ENCODE measurements at regions not wholly inside any gene's neighbourhood (a gene's known extent, or its start where the extent isn't known, plus 50 kb on each side); places are given as distances from the start of the nearest gene placed in this dataset.
"Not testable (repeated sequence)": the region's sequence is repeated elsewhere in the genome, so short reads cannot be mapped to it uniquely, and the experiment has no call there.

DNA sequence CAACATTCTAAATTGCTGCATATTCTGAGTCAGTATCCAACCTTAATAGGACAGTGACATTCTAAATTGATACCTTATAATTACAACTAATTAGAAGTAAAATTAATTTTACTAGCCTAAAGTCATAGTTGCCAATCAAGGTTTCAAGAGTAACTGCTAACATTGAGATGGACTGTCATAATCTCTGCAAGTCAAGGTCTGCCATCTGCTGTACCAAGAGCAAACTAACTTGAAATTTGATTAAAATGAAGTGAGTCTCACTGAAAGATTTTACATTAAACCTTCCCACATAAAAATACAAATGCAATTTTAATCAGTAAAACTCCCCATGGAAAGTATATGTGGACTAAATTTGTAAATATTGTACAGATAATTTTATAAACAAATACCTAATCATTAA lies 235.3 kb downstream of the PRDM9 start:
- no peak for DNase-seq
- H3K9me3 ChIP-seq = no peaks in the 10 kb centered on the region
- no peaks in the 10 kb centered on the region for H3K27me3 ChIP-seq
- TF ChIP-seq, protein P1, sequence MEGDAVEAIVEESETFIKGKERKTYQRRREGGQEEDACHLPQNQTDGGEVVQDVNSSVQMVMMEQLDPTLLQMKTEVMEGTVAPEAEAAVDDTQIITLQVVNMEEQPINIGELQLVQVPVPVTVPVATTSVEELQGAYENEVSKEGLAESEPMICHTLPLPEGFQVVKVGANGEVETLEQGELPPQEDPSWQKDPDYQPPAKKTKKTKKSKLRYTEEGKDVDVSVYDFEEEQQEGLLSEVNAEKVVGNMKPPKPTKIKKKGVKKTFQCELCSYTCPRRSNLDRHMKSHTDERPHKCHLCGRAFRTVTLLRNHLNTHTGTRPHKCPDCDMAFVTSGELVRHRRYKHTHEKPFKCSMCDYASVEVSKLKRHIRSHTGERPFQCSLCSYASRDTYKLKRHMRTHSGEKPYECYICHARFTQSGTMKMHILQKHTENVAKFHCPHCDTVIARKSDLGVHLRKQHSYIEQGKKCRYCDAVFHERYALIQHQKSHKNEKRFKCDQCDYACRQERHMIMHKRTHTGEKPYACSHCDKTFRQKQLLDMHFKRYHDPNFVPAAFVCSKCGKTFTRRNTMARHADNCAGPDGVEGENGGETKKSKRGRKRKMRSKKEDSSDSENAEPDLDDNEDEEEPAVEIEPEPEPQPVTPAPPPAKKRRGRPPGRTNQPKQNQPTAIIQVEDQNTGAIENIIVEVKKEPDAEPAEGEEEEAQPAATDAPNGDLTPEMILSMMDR (IDR thresholded peaks at IDR 0.05) = no peak
- intact Hi-C loops (cut with DNase I; ENCODE audit: low total_unique reads) = no loop called here
- no peaks in the 10 kb centered on the region for H3K36me3 ChIP-seq
- no peaks in the 10 kb centered on the region for H3K4me1 ChIP-seq
- H3K4me3 ChIP-seq = no peak overlapping the region
- no peak overlapping the region for H3K27ac ChIP-seq

DNA sequence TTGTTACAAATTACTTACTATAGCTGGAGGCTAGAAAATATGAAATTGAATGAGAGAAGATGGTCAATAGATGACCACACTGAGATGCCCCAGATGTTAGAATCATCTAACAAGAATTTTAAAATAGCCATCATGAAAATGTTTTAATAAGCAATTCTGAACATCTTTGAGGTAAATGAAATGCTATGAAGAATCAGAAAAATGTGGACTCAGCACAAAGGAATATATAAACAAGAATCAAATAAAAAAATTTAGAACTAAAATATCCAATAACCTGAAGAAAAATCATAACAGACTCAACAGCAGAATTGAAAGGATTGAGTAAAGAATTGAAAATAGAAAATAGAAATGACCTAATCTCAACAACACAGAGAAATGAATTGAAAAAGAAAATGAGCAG lies 248.5 kb downstream of the PRDM9 start:
- TF ChIP-seq, protein P1 (IDR thresholded peaks at IDR 0.05) = no peak
- no peak overlapping the region for H3K4me3 ChIP-seq
- no peaks in the 10 kb centered on the region for H3K9me3 ChIP-seq
- H3K27ac ChIP-seq = no peak overlapping the region
- no peaks in the 10 kb centered on the region for H3K36me3 ChIP-seq
- no peak for DNase-seq
- intact Hi-C loops (cut with DNase I; ENCODE audit: low total_unique reads) = no loop called here
- H3K27me3 ChIP-seq = no peaks in the 10 kb centered on the region
- H3K4me1 ChIP-seq = no peaks in the 10 kb centered on the region

DNA sequence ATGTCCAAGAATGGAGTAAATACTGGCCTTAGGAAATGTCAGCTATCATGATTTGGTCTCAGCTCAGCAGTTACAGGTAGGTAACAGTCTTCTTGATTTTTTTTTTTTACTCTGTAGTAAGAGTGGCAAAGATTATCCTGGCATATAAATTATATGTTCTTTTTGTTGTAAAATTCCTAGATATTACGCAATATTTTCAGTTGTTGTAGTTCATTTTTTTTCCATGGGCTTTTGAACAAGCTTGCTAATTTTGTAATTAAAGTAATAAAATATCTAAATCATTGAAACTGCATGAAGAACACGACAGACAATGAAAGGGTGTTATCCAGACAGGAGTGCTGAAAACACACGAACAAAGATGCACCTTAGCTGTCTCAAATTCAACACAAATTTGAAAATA lies 249.4 kb downstream of the PRDM9 start:
- TF ChIP-seq, protein P1 (IDR thresholded peaks at IDR 0.05) = no peak
- Histone ChIP-seq H3K9me3 (no peaks in the 10 kb centered on the region), H3K36me3 (no peaks in the 10 kb centered on the region), H3K27me3 (no peaks in the 10 kb centered on the region), H3K27ac (no peak overlapping the region), H3K4me3 (no peak overlapping the region), H3K4me1 (no peaks in the 10 kb centered on the region)
- intact Hi-C loops (cut with DNase I; ENCODE audit: low total_unique reads) = no loop called here
- no peak for DNase-seq

DNA sequence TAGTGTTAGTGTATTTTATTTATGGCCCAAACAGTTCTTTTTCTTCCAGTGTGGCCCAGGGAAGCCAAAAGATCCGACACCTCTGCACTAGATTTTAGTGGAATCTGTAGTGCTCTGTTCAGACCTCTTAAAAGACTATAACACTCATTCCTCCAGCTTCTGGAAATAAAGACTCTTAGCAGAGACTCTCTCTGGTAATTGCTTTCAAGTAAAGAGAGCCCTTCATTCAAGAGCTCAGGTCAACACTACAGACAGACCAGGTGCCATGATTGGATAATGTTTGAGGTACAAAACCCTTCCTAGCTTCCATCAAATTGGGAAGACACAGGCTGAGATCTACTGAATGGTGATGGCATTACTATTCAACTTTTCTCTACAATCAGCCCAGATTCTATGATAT lies 255.8 kb downstream of the PRDM9 start:
- no peak for DNase-seq
- no peak overlapping the region for H3K27ac ChIP-seq
- H3K27me3 ChIP-seq = no peaks in the 10 kb centered on the region
- TF ChIP-seq, protein P1 (IDR thresholded peaks at IDR 0.05) = no peak
- H3K4me3 ChIP-seq = no peak overlapping the region
- H3K36me3 ChIP-seq = no peaks in the 10 kb centered on the region
- H3K4me1 ChIP-seq = no peaks in the 10 kb centered on the region
- intact Hi-C loops (cut with DNase I; ENCODE audit: low total_unique reads) = no loop called here
- no peaks in the 10 kb centered on the region for H3K9me3 ChIP-seq

DNA sequence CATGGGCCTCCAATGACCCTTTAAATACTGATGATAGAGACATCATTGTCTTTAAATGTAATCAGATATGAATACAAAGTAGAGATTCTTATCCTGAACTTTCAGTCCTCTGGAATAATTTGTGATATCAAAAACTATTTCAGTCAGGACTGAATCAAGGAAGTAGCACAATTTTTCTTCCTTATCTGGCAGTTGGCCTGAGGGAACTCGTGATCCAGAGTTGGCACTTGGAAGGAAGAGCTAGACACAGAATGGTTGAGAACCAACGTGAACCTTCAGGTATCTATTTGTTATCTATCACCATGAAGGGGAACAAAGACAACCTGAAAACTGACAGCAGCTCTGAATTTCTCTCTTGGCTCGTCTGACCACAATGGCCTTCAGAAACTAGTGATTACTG lies 269.3 kb downstream of the PRDM9 start:
- Histone ChIP-seq H3K36me3 (no peaks in the 10 kb centered on the region), H3K27ac (no peak overlapping the region), H3K27me3 (no peaks in the 10 kb centered on the region), H3K9me3 (no peaks in the 10 kb centered on the region), H3K4me1 (no peaks in the 10 kb centered on the region), H3K4me3 (no peak overlapping the region)
- TF ChIP-seq, protein P1 (IDR thresholded peaks at IDR 0.05) = no peak
- DNase-seq = no peak
- intact Hi-C loops (cut with DNase I; ENCODE audit: low total_unique reads) = no loop called here

DNA sequence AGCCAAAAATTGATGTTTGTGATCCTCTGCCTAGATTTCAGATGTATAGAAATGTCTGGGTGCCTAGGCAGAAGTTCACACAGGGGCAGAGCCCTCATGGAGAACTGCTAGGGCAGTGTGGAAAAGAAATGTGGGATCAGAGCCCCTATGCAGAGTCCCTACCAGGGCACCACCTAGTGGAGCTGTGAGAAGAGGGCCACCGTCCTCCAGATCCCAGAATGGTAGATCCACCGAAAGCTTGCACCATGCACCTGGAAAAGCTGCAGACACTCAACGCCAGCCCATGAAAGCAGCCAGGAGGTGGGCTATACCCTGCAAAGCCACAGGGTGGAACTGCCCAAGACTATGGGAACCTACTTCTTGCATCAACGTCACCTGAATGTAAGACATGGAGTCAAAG lies 292.9 kb downstream of the PRDM9 start:
- H3K4me3 ChIP-seq; H3K36me3 ChIP-seq; H3K27me3 ChIP-seq; H3K4me1 ChIP-seq; DNase-seq; H3K27ac ChIP-seq; intact Hi-C loops (cut with DNase I; ENCODE audit: low total_unique reads); H3K9me3 ChIP-seq: not testable (repeated sequence)

Measured in tibial artery (tissue), 4 donors.